ENCODE measurements at regions not wholly inside any gene's neighbourhood (a gene's known extent, or its start where the extent isn't known, plus 50 kb on each side); places are given as distances from the start of the nearest gene placed in this dataset.

- H3K9me3 ChIP-seq (ENCODE audit: control insufficient read depth in 2 of 2, low read length in 2 of 2): no peaks in the 10 kb centered on the region
- H3K4me1 ChIP-seq (ENCODE audit: control insufficient read depth in 2 of 2, insufficient read depth in 2 of 2, low read length in 2 of 2): no peaks in the 10 kb centered on the region
- H3K27ac ChIP-seq (ENCODE audit: low read depth in 2 of 2, low read length in 2 of 2): no peak overlapping the region
- no peak overlapping the region for H3K4me3 ChIP-seq (ENCODE audit: low read length in 2 of 2)
- no peak overlapping the region for H3K9ac ChIP-seq (ENCODE audit: low read depth in 1 of 2, low read length in 2 of 2)
- no peaks in the 10 kb centered on the region for H3K27me3 ChIP-seq (ENCODE audit: control insufficient read depth in 2 of 2, insufficient read depth in 2 of 2, low read length in 2 of 2)
- no peaks in the 10 kb centered on the region for H3K36me3 ChIP-seq (ENCODE audit: control insufficient read depth in 2 of 2, insufficient read depth in 2 of 2, low read length in 2 of 2)
Observed at GRCh38 chr9:105828171-105828570, 133.8 kb downstream of the TMEM38B start.

DNA sequence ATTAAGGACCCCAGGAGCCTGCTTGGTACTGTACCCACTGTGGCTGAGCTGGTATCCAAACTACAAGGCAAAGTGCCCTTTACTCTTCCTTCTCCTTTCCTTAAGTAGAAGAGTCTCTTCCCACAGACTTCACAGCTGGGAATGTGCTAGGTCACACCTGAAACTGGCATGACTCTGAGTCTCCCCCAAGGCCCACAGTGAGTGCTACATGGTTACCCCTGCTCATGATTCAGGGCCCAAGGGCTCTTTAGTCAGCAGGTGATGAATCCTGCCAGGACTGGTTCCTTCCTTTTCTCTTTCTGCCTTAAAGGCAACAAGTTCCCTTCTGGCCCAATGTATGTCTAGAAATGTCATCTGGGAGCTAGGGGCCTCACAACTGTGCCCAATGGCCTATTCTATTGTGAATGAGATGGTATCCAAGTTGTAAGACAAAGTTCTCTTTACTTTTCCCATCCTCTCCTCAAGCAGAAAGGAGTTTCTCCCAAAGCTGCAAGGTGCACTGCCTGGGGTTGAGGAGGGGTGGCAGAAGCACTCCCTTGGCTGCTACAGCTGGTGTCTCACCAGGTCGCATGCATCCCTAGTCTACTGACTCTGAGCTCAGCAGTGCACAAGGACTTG, 134.4 kb downstream of the TMEM38B start:
- H3K27me3 ChIP-seq (ENCODE audit: control insufficient read depth in 2 of 2, insufficient read depth in 2 of 2, low read length in 2 of 2): no peaks in the 10 kb centered on the region
- H3K4me3 ChIP-seq (ENCODE audit: low read length in 2 of 2): no peak overlapping the region
- H3K9me3 ChIP-seq (ENCODE audit: control insufficient read depth in 2 of 2, low read length in 2 of 2): no peaks in the 10 kb centered on the region

DNA sequence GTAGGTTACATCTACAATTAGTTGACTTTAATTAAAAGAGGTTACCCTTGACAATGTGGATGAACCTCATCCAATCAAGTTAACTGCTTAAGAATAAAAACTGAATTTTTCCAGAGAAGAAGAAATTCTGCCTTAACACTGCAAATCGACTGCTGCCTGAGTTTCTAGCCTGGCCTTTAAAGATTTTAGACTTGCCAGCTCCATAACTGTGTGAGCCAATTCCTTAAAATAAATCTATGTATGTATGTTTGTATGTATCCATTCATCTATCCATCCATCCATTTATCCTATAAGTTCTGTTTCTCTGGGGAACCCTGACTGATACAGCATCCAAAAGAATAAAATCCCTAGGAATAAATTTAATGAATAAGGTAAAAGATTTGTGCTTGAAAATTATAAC, 136.1 kb downstream of the TMEM38B start:
- H3K36me3 ChIP-seq (ENCODE audit: control insufficient read depth in 2 of 2, insufficient read depth in 2 of 2, low read length in 2 of 2): no peaks in the 10 kb centered on the region

More for the DNA sequence above, 134.4 kb downstream of the TMEM38B start:
- Histone ChIP-seq H3K27ac (ENCODE audit: low read depth in 2 of 2, low read length in 2 of 2) (no peak overlapping the region), H3K4me1 (ENCODE audit: control insufficient read depth in 2 of 2, insufficient read depth in 2 of 2, low read length in 2 of 2) (no peaks in the 10 kb centered on the region), H3K36me3 (ENCODE audit: control insufficient read depth in 2 of 2, insufficient read depth in 2 of 2, low read length in 2 of 2) (no peaks in the 10 kb centered on the region), H3K9ac (ENCODE audit: low read depth in 1 of 2, low read length in 2 of 2) (no peak overlapping the region)

DNA sequence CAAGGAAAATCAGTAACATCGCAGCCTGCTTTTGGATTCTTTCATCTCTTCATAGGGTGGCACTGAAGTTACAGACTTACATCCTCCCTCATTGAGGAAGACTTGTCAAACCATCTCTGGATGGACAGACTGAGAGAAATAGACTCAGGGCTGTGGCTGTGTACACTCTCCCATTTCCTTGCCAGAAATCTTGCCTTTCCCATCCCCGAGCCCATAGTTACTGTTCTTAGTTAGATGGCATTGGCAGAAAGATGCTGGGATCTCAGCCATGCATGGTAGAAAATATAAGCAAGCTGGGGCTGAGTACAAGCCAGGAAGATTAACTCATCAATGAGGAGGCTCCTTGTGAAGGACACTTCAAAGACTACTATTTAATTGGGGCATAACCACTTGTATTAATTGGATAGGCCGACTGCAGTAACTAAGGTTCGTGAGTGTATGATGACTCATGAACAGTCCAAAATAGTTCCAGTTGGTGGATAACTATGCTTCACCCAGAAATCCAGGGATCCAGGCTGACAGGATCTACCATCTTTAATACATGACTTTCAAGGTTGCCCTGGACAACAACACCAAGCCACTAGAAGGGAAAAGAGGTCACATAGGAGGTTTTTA, 137.9 kb downstream of the TMEM38B start:
- H3K4me3 ChIP-seq (ENCODE audit: low read length in 2 of 2): no peak overlapping the region
- H3K9ac ChIP-seq (ENCODE audit: low read depth in 1 of 2, low read length in 2 of 2): no peak overlapping the region
- H3K27me3 ChIP-seq (ENCODE audit: control insufficient read depth in 2 of 2, insufficient read depth in 2 of 2, low read length in 2 of 2): no peaks in the 10 kb centered on the region
- H3K36me3 ChIP-seq (ENCODE audit: control insufficient read depth in 2 of 2, insufficient read depth in 2 of 2, low read length in 2 of 2): no peaks in the 10 kb centered on the region
- no peak overlapping the region for H3K27ac ChIP-seq (ENCODE audit: low read depth in 2 of 2, low read length in 2 of 2)
- H3K4me1 ChIP-seq (ENCODE audit: control insufficient read depth in 2 of 2, insufficient read depth in 2 of 2, low read length in 2 of 2): no peaks in the 10 kb centered on the region
- H3K9me3 ChIP-seq (ENCODE audit: control insufficient read depth in 2 of 2, low read length in 2 of 2): no peaks in the 10 kb centered on the region

More for the DNA sequence above, 136.1 kb downstream of the TMEM38B start:
- H3K4me3 ChIP-seq (ENCODE audit: low read length in 2 of 2): no peak overlapping the region
- H3K9ac ChIP-seq (ENCODE audit: low read depth in 1 of 2, low read length in 2 of 2): no peak overlapping the region
- no peaks in the 10 kb centered on the region for H3K4me1 ChIP-seq (ENCODE audit: control insufficient read depth in 2 of 2, insufficient read depth in 2 of 2, low read length in 2 of 2)
- H3K27ac ChIP-seq (ENCODE audit: low read depth in 2 of 2, low read length in 2 of 2): no peak overlapping the region
- no peaks in the 10 kb centered on the region for H3K27me3 ChIP-seq (ENCODE audit: control insufficient read depth in 2 of 2, insufficient read depth in 2 of 2, low read length in 2 of 2)
- H3K9me3 ChIP-seq (ENCODE audit: control insufficient read depth in 2 of 2, low read length in 2 of 2): no peaks in the 10 kb centered on the region

DNA sequence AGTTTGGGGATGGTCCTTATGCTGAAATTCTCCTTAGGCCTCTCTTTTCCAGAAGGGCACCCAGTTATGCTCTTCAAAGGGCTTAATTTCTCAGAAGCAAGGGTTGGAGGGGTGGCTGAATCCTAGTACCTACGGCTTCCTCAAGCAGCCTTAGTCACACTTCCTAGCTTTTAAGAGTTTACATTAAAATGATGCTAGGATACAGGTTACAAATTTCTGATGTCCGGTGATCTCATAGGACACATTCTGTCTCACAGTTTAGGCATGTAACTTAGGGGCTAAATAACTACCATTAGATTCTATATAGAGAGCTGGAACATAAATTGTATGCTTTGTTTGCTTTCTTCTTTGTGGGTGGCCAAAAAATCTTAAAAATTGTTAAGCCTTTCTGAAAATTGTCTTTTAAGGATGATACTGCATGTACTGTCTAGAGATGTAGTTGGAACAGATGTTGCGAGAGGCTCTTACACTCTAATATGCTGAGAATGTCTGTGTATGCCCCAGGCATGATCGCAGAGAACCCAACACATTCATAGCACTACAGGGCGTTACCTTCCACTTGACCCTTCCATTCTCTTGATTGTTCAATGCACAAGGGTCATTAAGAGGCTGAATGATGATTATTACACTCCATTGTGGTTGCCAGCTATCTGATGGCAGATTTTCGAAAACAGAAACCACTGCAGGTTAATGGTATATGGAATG, 139.1 kb downstream of the TMEM38B start:
- no peaks in the 10 kb centered on the region for H3K36me3 ChIP-seq (ENCODE audit: control insufficient read depth in 2 of 2, insufficient read depth in 2 of 2, low read length in 2 of 2)
- no peak overlapping the region for H3K4me3 ChIP-seq (ENCODE audit: low read length in 2 of 2)
- H3K9me3 ChIP-seq (ENCODE audit: control insufficient read depth in 2 of 2, low read length in 2 of 2): no peaks in the 10 kb centered on the region
- no peak overlapping the region for H3K27ac ChIP-seq (ENCODE audit: low read depth in 2 of 2, low read length in 2 of 2)
- no peaks in the 10 kb centered on the region for H3K27me3 ChIP-seq (ENCODE audit: control insufficient read depth in 2 of 2, insufficient read depth in 2 of 2, low read length in 2 of 2)
- no peaks in the 10 kb centered on the region for H3K4me1 ChIP-seq (ENCODE audit: control insufficient read depth in 2 of 2, insufficient read depth in 2 of 2, low read length in 2 of 2)
- no peak overlapping the region for H3K9ac ChIP-seq (ENCODE audit: low read depth in 1 of 2, low read length in 2 of 2)

DNA sequence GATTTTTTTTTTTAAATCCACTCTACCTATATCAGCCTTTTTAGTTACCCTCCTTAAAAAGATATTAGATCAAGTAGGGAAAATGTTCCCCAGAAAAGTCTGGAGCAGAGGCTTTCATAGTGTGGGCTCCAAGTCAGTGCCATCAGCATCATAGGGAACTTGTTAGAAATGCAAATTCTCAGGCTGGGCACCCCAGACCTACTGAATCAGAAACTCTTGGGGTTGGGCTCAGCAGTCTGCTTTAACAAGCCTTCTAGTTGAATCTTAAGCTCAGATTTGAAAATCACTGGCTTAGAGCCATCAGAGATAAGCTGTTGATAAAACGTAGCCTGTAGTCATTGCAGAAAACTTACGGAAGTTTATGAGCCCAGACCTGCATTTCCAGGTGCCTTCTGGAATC, 140.1 kb downstream of the TMEM38B start:
- Histone ChIP-seq H3K4me1 (ENCODE audit: control insufficient read depth in 2 of 2, insufficient read depth in 2 of 2, low read length in 2 of 2) (no peaks in the 10 kb centered on the region), H3K4me3 (ENCODE audit: low read length in 2 of 2) (no peak overlapping the region), H3K27ac (ENCODE audit: low read depth in 2 of 2, low read length in 2 of 2) (no peak overlapping the region), H3K9ac (ENCODE audit: low read depth in 1 of 2, low read length in 2 of 2) (no peak overlapping the region), H3K27me3 (ENCODE audit: control insufficient read depth in 2 of 2, insufficient read depth in 2 of 2, low read length in 2 of 2) (no peaks in the 10 kb centered on the region), H3K9me3 (ENCODE audit: control insufficient read depth in 2 of 2, low read length in 2 of 2) (no peaks in the 10 kb centered on the region), H3K36me3 (ENCODE audit: control insufficient read depth in 2 of 2, insufficient read depth in 2 of 2, low read length in 2 of 2) (no peaks in the 10 kb centered on the region)

GRCh38 chr9:105835721-105836120, 141.4 kb downstream of the TMEM38B start:
- Histone ChIP-seq H3K27me3 (ENCODE audit: control insufficient read depth in 2 of 2, insufficient read depth in 2 of 2, low read length in 2 of 2) (no peaks in the 10 kb centered on the region), H3K4me1 (ENCODE audit: control insufficient read depth in 2 of 2, insufficient read depth in 2 of 2, low read length in 2 of 2) (no peaks in the 10 kb centered on the region), H3K27ac (ENCODE audit: low read depth in 2 of 2, low read length in 2 of 2) (no peak overlapping the region), H3K36me3 (ENCODE audit: control insufficient read depth in 2 of 2, insufficient read depth in 2 of 2, low read length in 2 of 2) (no peaks in the 10 kb centered on the region), H3K9me3 (ENCODE audit: control insufficient read depth in 2 of 2, low read length in 2 of 2) (no peaks in the 10 kb centered on the region), H3K4me3 (ENCODE audit: low read length in 2 of 2) (no peak overlapping the region), H3K9ac (ENCODE audit: low read depth in 1 of 2, low read length in 2 of 2) (no peak overlapping the region)

DNA sequence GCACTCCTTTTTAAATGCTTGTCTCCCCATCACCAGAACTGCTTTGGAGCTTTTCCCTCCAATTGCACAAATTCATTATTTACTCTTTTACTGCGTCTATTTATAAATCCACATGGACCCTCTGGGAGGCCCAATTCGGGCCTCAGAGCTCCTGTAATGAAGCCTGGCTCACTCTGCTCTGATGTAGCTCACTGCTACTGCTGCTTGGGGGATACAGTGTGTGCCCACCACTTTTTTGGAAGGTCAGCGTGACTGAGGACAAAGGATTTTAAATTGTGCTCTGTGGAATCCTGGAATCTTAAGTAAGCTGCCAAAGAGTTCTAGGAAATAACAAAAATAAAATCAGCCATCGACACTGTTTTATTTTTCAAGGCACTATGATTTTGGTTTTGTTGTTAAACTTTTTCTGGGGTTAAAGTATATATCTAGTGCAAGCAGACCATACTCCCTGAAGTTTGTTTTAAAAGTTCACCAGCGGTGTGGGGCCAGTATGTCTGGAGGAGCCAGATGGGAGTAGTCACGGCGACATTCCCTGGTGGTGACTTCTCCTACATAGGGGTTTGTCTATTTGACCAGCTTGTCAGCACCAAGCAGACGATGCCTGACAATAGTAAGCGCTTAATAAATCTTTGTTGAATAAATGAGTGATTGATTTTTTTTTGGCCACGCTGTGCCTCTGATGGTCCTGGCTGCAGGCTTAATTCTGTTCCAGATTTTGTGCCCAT, 142.8 kb downstream of the TMEM38B start:
- H3K27me3 ChIP-seq (ENCODE audit: control insufficient read depth in 2 of 2, insufficient read depth in 2 of 2, low read length in 2 of 2): no peaks in the 10 kb centered on the region
- no peaks in the 10 kb centered on the region for H3K36me3 ChIP-seq (ENCODE audit: control insufficient read depth in 2 of 2, insufficient read depth in 2 of 2, low read length in 2 of 2)
- no peaks in the 10 kb centered on the region for H3K4me1 ChIP-seq (ENCODE audit: control insufficient read depth in 2 of 2, insufficient read depth in 2 of 2, low read length in 2 of 2)
- no peak overlapping the region for H3K27ac ChIP-seq (ENCODE audit: low read depth in 2 of 2, low read length in 2 of 2)
- no peak overlapping the region for H3K9ac ChIP-seq (ENCODE audit: low read depth in 1 of 2, low read length in 2 of 2)
- no peaks in the 10 kb centered on the region for H3K9me3 ChIP-seq (ENCODE audit: control insufficient read depth in 2 of 2, low read length in 2 of 2)
- H3K4me3 ChIP-seq (ENCODE audit: low read length in 2 of 2): no peak overlapping the region

DNA sequence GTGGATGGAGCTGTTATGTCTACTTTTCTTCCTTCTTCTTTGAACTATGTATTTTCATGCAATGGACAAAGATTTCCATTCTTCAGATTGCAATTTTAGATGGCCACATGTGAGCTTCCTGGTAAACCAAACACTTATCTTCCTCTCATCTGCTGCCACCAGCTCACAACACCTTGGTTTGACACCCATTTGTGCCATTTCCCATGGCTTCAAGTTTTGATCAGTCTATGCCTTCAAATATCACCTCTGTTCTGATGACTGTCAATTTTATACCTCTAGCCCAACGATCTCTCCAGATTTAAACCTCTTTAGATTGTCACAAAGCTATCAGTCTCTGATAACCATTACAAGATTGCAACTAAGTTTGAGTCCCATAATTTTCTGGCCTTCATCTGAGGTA, 147.2 kb downstream of the TMEM38B start:
- Histone ChIP-seq H3K4me1 (ENCODE audit: control insufficient read depth in 2 of 2, insufficient read depth in 2 of 2, low read length in 2 of 2) (no peaks in the 10 kb centered on the region), H3K27me3 (ENCODE audit: control insufficient read depth in 2 of 2, insufficient read depth in 2 of 2, low read length in 2 of 2) (no peaks in the 10 kb centered on the region), H3K9me3 (ENCODE audit: control insufficient read depth in 2 of 2, low read length in 2 of 2) (no peaks in the 10 kb centered on the region), H3K4me3 (ENCODE audit: low read length in 2 of 2) (no peak overlapping the region), H3K27ac (ENCODE audit: low read depth in 2 of 2, low read length in 2 of 2) (no peak overlapping the region), H3K36me3 (ENCODE audit: control insufficient read depth in 2 of 2, insufficient read depth in 2 of 2, low read length in 2 of 2) (no peaks in the 10 kb centered on the region), H3K9ac (ENCODE audit: low read depth in 1 of 2, low read length in 2 of 2) (no peak overlapping the region)

DNA sequence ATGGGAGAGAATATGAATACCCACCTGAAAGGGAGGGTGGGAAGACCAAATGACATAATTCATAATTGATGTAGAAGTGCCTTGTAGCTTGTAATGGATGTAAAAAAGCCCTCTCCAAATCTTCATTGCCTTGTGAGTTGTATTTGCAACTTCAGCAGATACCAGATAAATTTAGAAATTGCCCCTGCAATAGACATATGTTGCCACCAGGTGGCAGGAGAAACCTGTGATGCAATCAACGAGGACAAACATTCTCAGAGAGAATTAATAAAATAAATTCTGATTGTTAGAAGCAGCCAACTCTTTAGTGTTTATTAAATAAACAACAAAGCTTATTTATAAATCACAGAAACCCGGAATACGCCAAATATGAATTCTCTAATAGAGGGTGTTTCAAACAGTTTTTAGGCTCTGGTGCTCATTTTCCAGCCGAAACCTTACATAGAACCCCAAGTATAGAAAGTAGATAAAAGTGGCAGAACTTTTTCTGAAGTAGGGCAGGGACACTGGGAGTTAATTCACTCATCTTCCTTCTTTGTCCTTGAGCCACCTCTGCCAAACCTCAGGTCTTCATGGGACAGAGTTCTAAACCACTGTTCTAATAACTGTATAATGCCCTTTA, 147.8 kb downstream of the TMEM38B start:
- H3K27ac ChIP-seq (ENCODE audit: low read depth in 2 of 2, low read length in 2 of 2): no peak overlapping the region
- no peak overlapping the region for H3K9ac ChIP-seq (ENCODE audit: low read depth in 1 of 2, low read length in 2 of 2)
- no peaks in the 10 kb centered on the region for H3K27me3 ChIP-seq (ENCODE audit: control insufficient read depth in 2 of 2, insufficient read depth in 2 of 2, low read length in 2 of 2)
- H3K9me3 ChIP-seq (ENCODE audit: control insufficient read depth in 2 of 2, low read length in 2 of 2): no peaks in the 10 kb centered on the region
- H3K4me1 ChIP-seq (ENCODE audit: control insufficient read depth in 2 of 2, insufficient read depth in 2 of 2, low read length in 2 of 2): no peaks in the 10 kb centered on the region
- no peaks in the 10 kb centered on the region for H3K36me3 ChIP-seq (ENCODE audit: control insufficient read depth in 2 of 2, insufficient read depth in 2 of 2, low read length in 2 of 2)
- H3K4me3 ChIP-seq (ENCODE audit: low read length in 2 of 2): no peak overlapping the region

Measured in mucosa of rectum (tissue), 2 donors.